ENCODE measurements at regions not wholly inside any gene's neighbourhood (a gene's known extent, or its start where the extent isn't known, plus 50 kb on each side); places are given as distances from the start of the nearest gene placed in this dataset.

DNA sequence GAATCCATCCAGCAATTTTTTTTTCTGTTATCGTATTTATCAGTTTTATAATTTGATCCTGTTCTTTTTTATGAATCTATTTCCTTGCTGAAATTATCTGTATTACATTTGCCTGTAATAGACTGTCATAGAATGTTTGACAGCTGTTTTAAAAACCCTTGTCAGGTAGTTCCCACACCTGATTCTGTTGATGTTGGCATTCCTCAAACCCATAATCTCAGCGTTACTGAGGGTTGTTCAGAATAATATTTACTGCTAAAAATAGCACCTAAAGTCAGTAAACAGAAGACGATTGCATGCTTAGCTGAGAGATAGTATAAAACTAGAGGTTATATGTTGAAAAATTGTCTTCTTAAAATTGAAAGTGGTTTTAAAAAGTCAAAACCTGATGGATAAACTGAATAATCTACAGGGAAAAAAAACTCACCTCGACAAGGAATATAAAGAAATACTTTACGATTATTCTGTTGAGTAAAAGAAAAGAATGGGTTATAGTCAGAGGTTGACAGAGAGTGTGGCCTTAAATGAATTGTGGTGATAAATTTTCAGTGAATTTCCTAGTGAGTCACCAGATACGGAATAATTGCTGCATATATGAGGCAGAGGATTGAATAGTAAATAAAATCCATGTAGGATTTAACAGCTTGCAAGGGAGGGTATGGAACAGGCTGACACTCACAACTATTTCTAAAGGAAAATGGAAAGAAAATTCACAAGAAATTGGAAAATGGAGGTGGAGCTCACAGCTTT lies 824.1 kb upstream of the IGFBP3 start:
- TF ChIP-seq, protein P1, sequence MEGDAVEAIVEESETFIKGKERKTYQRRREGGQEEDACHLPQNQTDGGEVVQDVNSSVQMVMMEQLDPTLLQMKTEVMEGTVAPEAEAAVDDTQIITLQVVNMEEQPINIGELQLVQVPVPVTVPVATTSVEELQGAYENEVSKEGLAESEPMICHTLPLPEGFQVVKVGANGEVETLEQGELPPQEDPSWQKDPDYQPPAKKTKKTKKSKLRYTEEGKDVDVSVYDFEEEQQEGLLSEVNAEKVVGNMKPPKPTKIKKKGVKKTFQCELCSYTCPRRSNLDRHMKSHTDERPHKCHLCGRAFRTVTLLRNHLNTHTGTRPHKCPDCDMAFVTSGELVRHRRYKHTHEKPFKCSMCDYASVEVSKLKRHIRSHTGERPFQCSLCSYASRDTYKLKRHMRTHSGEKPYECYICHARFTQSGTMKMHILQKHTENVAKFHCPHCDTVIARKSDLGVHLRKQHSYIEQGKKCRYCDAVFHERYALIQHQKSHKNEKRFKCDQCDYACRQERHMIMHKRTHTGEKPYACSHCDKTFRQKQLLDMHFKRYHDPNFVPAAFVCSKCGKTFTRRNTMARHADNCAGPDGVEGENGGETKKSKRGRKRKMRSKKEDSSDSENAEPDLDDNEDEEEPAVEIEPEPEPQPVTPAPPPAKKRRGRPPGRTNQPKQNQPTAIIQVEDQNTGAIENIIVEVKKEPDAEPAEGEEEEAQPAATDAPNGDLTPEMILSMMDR (IDR thresholded peaks at IDR 0.05) = no peak
- DNase-seq (ENCODE audit: extremely low spot score, unreplicated experiment) = no peak

DNA sequence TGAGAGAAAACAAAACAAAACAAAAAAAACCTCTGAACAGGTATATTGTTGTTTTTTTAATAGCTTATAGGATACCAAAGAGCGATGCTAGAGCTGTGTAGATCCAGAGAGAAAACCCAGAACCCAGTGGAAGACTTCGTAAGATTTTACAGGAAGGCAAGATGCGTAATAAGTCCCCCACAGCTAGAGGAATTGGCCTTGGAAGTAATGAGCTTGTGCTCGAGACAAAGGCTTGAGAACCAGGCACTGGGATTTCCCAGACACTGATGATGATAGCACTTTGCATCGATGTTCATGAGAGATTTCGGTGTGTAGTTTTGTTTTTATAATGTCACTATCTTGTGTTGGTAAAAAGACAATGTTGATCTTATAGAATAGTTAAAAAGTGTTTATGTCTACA lies 821.5 kb upstream of the IGFBP3 start:
- H3K27me3 Mint-ChIP-seq (ENCODE audit: unreplicated experiment) = no peaks in the 10 kb centered on the region
- peaks cover 18% of the 10 kb centered on the region for H3K4me1 Mint-ChIP-seq (ENCODE audit: unreplicated experiment)
- H3K27ac Mint-ChIP-seq (ENCODE audit: unreplicated experiment) = peak overlapping the region; percentile 45
- no peak overlapping the region for H3K4me3 Mint-ChIP-seq (ENCODE audit: unreplicated experiment)
- H3K9me3 Mint-ChIP-seq (ENCODE audit: unreplicated experiment) = no peaks in the 10 kb centered on the region
- TF ChIP-seq, protein P1 (IDR thresholded peaks at IDR 0.05) = no peak
- H3K36me3 Mint-ChIP-seq (ENCODE audit: unreplicated experiment) = no peaks in the 10 kb centered on the region
- no peak for DNase-seq (ENCODE audit: extremely low spot score, unreplicated experiment)

More for the DNA sequence above, 824.1 kb upstream of the IGFBP3 start:
- H3K27me3 Mint-ChIP-seq (ENCODE audit: unreplicated experiment) = no peaks in the 10 kb centered on the region
- H3K27ac Mint-ChIP-seq (ENCODE audit: unreplicated experiment) = no peak overlapping the region
- H3K9me3 Mint-ChIP-seq (ENCODE audit: unreplicated experiment) = no peaks in the 10 kb centered on the region
- no peak overlapping the region for H3K4me3 Mint-ChIP-seq (ENCODE audit: unreplicated experiment)
- no peaks in the 10 kb centered on the region for H3K36me3 Mint-ChIP-seq (ENCODE audit: unreplicated experiment)
- peaks cover 33% of the 10 kb centered on the region for H3K4me1 Mint-ChIP-seq (ENCODE audit: unreplicated experiment)

DNA sequence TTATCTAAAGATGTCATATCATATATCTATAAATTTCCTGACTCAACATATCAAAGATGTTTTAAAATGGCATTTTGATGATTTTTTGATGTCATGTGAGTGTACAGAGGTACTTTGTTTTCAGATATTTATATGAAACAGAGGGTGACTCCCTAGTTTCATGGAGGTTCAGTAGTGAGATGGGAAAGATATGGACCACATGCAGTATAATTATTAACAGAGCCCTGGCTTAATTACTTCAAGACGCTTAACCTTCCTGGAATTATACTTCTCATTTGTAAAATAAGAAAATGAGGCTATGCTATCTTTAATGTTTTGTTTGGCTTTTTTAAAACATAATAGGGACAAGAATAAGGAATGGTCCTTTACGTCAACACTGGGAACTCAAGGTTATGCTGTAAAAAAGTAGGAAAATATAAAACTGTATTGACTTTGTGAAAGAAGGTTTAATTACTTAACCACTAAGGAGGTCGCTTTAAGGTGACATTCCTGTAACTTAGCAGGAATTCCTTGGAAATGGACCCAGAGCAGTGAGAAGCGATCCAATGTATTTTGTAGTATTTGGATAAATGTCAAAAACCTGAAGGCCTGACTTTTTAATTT lies 821.0 kb upstream of the IGFBP3 start:
- no peak overlapping the region for H3K27ac Mint-ChIP-seq (ENCODE audit: unreplicated experiment)
- H3K27me3 Mint-ChIP-seq (ENCODE audit: unreplicated experiment) = no peaks in the 10 kb centered on the region
- H3K4me3 Mint-ChIP-seq (ENCODE audit: unreplicated experiment) = no peak overlapping the region
- DNase-seq (ENCODE audit: extremely low spot score, unreplicated experiment) = no peak
- TF ChIP-seq, protein P1 (IDR thresholded peaks at IDR 0.05) = no peak
- H3K4me1 Mint-ChIP-seq (ENCODE audit: unreplicated experiment) = peaks cover 19% of the 10 kb centered on the region
- no peaks in the 10 kb centered on the region for H3K9me3 Mint-ChIP-seq (ENCODE audit: unreplicated experiment)
- no peaks in the 10 kb centered on the region for H3K36me3 Mint-ChIP-seq (ENCODE audit: unreplicated experiment)

DNA sequence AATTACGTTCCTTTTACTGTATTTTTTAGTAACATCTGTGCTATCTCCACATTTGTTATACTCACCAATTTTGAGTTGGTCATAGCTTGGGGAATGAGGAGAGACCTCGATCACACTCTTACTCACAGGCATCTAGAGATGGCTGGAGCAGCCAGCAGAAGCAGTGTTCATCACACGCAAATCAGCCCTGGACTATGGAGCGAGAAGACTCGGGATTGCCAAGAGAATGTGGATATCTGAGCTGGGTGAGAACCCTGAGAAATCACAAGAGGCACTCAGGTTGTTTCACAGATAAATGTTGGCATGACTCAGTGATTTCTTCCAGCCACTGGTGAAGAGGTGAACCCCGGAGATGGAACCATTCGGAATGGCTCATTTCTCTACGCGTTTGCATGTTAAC lies 820.1 kb upstream of the IGFBP3 start:
- Mint-ChIP-seq H3K9me3 (ENCODE audit: unreplicated experiment) (no peaks in the 10 kb centered on the region), H3K27me3 (ENCODE audit: unreplicated experiment) (no peaks in the 10 kb centered on the region), H3K4me1 (ENCODE audit: unreplicated experiment) (peaks cover 21% of the 10 kb centered on the region), H3K27ac (ENCODE audit: unreplicated experiment) (no peak overlapping the region), H3K36me3 (ENCODE audit: unreplicated experiment) (no peaks in the 10 kb centered on the region), H3K4me3 (ENCODE audit: unreplicated experiment) (no peak overlapping the region)
- DNase-seq (ENCODE audit: extremely low spot score, unreplicated experiment) = no peak
- TF ChIP-seq, protein P1 (IDR thresholded peaks at IDR 0.05) = no peak

DNA sequence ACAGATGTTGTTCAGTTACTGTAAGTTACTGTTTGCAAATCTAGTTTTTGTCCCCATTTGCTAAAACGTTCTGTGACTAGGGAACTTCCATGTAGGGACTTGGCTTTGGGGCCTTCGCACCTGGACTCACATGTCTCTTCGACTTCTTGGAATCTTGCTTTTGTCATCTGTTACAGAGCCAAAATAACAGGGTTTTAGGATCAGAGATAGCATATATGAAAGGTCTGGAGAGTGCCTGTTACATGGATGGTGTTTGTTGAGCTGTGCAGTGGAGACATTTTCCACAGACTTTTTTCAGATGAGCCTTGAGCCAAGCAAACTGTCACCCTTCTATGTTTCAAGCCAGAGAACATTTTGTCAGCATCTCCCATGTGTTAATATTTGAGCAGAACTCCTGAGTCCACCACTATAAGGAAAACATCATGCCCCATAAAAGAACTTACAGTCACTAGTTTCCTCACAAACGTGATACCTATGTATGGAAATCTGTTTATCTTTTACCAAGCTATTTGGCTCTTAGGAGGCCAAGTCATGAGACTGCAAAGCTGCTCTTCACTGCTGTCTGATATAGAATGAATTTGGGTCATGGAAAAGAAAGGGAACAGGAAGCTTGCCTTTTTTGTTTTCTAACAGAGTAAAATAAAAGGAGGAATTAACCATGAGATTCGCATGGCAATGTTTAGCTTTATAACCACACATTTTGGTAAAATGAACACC lies 818.6 kb upstream of the IGFBP3 start:
- no peak overlapping the region for H3K4me3 Mint-ChIP-seq (ENCODE audit: unreplicated experiment)

More for the DNA sequence above, 818.6 kb upstream of the IGFBP3 start:
- no peaks in the 10 kb centered on the region for H3K27me3 Mint-ChIP-seq (ENCODE audit: unreplicated experiment)
- no peaks in the 10 kb centered on the region for H3K36me3 Mint-ChIP-seq (ENCODE audit: unreplicated experiment)
- no peaks in the 10 kb centered on the region for H3K9me3 Mint-ChIP-seq (ENCODE audit: unreplicated experiment)
- H3K4me1 Mint-ChIP-seq (ENCODE audit: unreplicated experiment) = peaks cover 21% of the 10 kb centered on the region
- no peak for DNase-seq (ENCODE audit: extremely low spot score, unreplicated experiment)
- TF ChIP-seq, protein P1 (IDR thresholded peaks at IDR 0.05) = no peak
- H3K27ac Mint-ChIP-seq (ENCODE audit: unreplicated experiment) = no peak overlapping the region
